GM12878 (cell line): ENCODE measurements at regions not wholly inside any gene's neighbourhood (a gene's known extent, or its start where the extent isn't known, plus 50 kb on each side); places are given as distances from the start of the nearest gene placed in this dataset.

ENCODE experiments used
- CBFB ChIP-seq: IDR thresholded peaks from 2 replicates; pipeline ENCODE4 v1.6.1; 2016; ENCODE audit warnings: antibody characterized with exemption, low read depth
- E2F4 ChIP-seq: IDR thresholded peaks from 2 replicates; pipeline ENCODE4 v1.6.1; 2012; ENCODE audit warnings: low read depth, low read length, improper control_type of control experiment
- ELK1 ChIP-seq: IDR thresholded peaks from 2 replicates; pipeline ENCODE4 v1.6.1; 2012; ENCODE audit warnings: low read depth, low read length, improper control_type of control experiment
- NFYB ChIP-seq: IDR thresholded peaks from 2 replicates; pipeline ENCODE4 v1.6.1; 2011; ENCODE audit warnings: low read depth, mild to moderate bottlenecking, low read length, improper control_type of control experiment, moderate library complexity; ENCODE audit not compliant: insufficient read depth
- SKIL ChIP-seq: fragments of 450-650 bp; IDR thresholded peaks from 2 replicates; pipeline ENCODE4 v1.6.1; 2017; ENCODE audit warnings: mild to moderate bottlenecking, low read depth, inconsistent platforms; ENCODE audit not compliant: poor library complexity, severe bottlenecking
- SMARCA5 ChIP-seq: fragments of 450-650 bp; IDR thresholded peaks from 2 replicates; pipeline ENCODE4 v1.6.1; 2017; ENCODE audit warnings: mild to moderate bottlenecking
- ZNF592 ChIP-seq: fragments of 450-650 bp; IDR thresholded peaks from 2 replicates; pipeline ENCODE4 v1.6.1; 2017; ENCODE audit warnings: mild to moderate bottlenecking, moderate library complexity

GRCh38 chr9:38301376-38302106 lies 91.0 kb upstream of the ALDH1B1 start (continued):
- no peak for TF ChIP-seq ZNF592
- no peak for TF ChIP-seq SKIL
- no peak for TF ChIP-seq ELK1
- no peak for TF ChIP-seq SMARCA5
- TF ChIP-seq E2F4: no peak
- TF ChIP-seq CBFB: no peak
- TF ChIP-seq NFYB: no peak
- TF ChIP-seq, all 136 proteins: peak for 0
